Astrocyte of the cerebellum (primary cell): ENCODE measurements at regions not wholly inside any gene's neighbourhood (a gene's known extent, or its start where the extent isn't known, plus 50 kb on each side); places are given as distances from the start of the nearest gene placed in this dataset.

Experiments
- DNase-seq: peaks from one replicate; pipeline ENCODE4 v3.0.0-alpha.2; 2011; ENCODE audit warnings: low read depth
- H3K4me3 ChIP-seq: 2 replicates; pipeline ENCODE4 v1.5.1; 2011; ENCODE audit warnings: mild to moderate bottlenecking, low read depth, low read length, moderate library complexity
- in situ Hi-C: cut with HindIII; loops from 2 replicates; pipeline ENCODE4 v1.10.0; 2017; ENCODE audit warnings: low sequenced_read_pairs
- TF ChIP-seq, protein P1 (sequence below): IDR thresholded peaks from 2 replicates; pipeline ENCODE4 v1.5.1; 2012; ENCODE audit warnings: low read length, low read depth, moderate library complexity, mild to moderate bottlenecking; ENCODE audit errors: missing control alignments

DNA sequence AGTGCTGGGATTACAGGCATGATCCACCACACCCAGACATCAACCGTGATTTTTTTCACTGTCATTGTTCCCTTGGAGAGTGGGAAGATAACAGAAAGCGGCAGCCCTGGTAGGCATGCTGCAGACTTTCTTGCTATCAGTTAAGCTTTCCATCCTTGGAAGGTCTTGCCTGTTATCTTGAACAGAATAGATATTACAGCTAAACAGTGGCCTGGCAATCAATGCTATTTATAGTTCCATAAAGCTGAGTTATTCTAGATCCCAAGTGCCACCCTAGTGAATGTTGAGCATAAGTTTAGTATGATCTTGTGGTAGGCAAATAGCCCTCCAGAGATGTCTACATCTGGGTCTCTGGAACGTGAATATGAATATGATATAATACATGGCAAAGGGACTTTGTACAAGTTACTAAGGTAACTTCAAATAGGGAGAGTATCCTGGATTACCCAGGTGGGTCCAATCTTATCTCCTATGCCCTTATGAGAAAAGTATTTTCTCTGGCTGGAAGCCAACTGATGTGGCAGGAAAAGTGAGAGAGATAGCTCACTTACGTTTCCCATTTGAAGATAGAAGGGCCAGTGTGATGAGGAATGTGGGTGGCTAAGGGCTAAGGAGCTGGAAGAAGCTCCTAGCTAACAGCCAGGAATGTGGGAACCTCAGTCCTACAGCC is 609.1 kb upstream of the IGFBP3 start:
- in situ Hi-C loops = loop anchor here (5.0 kb wide), 1 partner anchor 38 kb away; no protein-coding TSS in a partner anchor
- no peak overlapping the region for H3K4me3 ChIP-seq
- TF ChIP-seq, protein P1, sequence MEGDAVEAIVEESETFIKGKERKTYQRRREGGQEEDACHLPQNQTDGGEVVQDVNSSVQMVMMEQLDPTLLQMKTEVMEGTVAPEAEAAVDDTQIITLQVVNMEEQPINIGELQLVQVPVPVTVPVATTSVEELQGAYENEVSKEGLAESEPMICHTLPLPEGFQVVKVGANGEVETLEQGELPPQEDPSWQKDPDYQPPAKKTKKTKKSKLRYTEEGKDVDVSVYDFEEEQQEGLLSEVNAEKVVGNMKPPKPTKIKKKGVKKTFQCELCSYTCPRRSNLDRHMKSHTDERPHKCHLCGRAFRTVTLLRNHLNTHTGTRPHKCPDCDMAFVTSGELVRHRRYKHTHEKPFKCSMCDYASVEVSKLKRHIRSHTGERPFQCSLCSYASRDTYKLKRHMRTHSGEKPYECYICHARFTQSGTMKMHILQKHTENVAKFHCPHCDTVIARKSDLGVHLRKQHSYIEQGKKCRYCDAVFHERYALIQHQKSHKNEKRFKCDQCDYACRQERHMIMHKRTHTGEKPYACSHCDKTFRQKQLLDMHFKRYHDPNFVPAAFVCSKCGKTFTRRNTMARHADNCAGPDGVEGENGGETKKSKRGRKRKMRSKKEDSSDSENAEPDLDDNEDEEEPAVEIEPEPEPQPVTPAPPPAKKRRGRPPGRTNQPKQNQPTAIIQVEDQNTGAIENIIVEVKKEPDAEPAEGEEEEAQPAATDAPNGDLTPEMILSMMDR = no peak
- no peak for DNase-seq

DNA sequence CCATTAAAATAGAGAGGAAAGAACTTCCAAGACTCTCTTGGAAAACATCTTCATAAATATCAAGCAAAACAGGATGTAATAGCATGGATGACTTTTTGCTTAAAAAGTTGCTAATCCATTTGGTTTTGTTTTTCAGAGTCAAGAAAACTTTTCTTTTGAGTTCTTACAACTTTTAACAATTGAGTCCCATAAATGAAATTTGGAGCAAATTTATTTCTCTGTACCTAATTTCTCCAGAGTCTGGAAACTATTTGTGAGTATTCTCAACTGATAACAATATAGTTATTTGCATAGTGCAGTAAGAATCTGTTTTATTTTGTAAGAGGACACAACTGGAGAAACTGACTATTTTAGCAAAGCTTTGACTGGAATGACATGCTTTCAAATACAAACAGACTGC is 606.3 kb upstream of the IGFBP3 start:
- TF ChIP-seq, protein P1 = no peak
- no peak overlapping the region for H3K4me3 ChIP-seq
- DNase-seq = no peak
- in situ Hi-C loops = no loop called here

DNA sequence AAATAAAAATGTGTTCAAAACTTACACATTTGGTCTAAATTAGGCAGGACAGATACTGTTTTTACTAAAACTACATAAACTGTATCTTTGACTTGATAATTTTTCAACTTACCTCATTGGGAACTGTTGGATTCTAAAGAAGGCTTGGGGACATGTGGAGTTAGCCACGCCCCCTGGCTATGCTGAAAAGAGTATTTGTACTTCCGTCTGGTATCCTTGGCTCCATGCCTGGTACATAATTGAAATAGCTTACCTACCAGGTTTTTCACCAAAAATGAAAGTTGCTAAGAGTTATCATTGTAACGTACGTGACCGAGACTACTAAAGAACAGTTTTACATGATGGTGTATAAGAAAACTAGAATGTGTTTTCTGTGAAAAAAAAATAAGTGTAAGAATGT is 604.8 kb upstream of the IGFBP3 start:
- in situ Hi-C loops = no loop called here
- TF ChIP-seq, protein P1 = no peak
- no peak for DNase-seq
- H3K4me3 ChIP-seq = no peak overlapping the region

DNA sequence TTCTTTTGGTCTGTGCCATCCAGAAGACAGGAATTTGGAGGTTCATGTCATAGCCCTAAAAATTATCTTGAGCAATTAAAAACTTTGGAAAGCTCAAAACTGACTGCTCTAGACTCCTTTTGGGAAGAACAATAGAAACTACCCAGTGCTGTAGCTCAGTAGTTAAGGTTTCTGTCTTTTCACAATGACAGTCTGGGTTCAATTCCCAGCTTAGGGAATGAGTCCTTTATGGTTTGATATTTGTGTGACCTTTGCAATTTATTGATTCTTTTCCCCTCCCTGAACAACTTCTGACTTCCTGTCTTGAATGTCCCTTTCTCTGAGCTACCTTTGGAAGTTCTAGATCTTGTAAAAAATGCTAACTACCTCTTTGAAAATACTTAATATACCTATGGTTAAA is 603.3 kb upstream of the IGFBP3 start:
- in situ Hi-C loops = no loop called here
- TF ChIP-seq, protein P1 = no peak
- no peak for DNase-seq
- no peak overlapping the region for H3K4me3 ChIP-seq

DNA sequence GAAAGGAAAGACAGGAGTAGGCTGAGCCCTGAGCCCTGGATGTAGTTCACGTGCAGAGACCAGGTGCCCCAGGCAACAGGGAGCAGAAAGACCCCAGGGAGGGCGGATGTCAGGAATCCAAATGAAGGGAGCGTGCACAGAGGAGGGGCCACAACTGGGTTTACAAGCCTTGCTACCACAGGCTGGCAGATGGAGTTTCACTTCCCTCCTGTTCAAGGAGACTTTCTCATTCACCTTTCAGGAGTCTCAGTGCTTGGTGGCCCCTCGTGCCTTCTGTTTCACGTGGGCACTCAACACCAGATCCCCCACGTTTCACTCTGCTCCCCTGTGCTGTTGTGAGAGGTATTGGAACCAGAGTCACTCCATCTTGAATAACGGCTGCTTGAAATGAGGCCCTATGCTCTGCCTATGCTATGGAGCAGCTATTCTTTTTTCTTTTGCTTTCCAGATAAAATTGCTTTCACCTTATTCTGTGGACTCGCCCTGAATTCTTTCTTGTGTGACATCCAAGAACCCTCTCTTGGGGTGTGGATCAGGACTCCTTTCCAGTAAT is 601.4 kb upstream of the IGFBP3 start:
- TF ChIP-seq, protein P1 = no peak
- DNase-seq = no peak
- H3K4me3 ChIP-seq = no peak overlapping the region
- in situ Hi-C loops = no loop called here

DNA sequence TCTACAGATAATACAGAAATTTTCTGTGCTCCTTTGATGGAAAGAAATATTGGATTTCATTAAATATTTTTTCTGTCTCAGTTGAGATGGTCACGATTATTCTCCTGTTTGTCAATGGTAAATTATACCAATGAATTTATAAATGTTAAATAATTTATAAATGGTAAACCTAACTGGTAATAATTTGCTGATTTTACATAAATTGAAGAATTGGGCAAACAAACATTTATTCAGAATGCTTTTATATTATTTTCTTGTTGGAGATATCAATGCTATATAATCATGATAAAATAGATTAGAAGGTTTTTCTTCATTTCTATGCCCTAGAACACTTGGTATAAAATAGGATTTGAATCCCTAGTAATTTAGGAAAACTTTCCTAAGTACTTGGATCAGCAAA is 597.6 kb upstream of the IGFBP3 start:
- TF ChIP-seq, protein P1 = no peak
- DNase-seq = no peak
- no peak overlapping the region for H3K4me3 ChIP-seq
- in situ Hi-C loops = no loop called here
